GM21528 (cell line): ENCODE measurements at regions not wholly inside any gene's neighbourhood (a gene's known extent, or its start where the extent isn't known, plus 50 kb on each side); places are given as distances from the start of the nearest gene placed in this dataset.
"Not testable (repeated sequence)": the region's sequence is repeated elsewhere in the genome, so short reads cannot be mapped to it uniquely, and the experiment has no call there.

Experiments
- ATAC-seq: cut with Tn5 transposase; IDR thresholded peaks from one replicate; pipeline ENCODE4 v1.9.1; 2021; ENCODE audit warnings: mild to moderate bottlenecking, moderate library complexity; ENCODE audit not compliant: unreplicated experiment, low FRiP score

DNA sequence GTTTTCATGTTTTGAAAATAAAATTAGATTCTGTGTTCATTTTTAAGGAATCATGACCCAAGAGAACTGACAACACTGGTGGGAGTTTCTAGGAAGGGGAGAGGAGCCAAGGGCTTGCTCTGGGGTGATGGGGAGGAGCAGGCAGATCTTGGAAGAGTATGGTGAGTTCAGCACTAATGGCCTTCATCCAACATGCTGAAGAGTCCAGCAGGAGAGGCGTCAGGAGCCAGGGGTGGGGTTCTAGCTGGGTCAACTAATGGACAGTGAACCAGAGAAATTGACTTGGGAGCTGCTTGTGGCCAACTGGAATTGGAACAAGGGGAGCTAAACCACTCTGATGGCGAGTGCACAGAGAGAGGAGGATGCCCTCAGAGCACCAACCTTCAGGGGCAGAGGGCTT lies 107.1 kb downstream of the MRPL14 start:
- no peak for ATAC-seq

GRCh38 chr6:44017307-44017706 lies 109.9 kb downstream of the MRPL14 start:
- ATAC-seq, result not testable (repeated sequence)

DNA sequence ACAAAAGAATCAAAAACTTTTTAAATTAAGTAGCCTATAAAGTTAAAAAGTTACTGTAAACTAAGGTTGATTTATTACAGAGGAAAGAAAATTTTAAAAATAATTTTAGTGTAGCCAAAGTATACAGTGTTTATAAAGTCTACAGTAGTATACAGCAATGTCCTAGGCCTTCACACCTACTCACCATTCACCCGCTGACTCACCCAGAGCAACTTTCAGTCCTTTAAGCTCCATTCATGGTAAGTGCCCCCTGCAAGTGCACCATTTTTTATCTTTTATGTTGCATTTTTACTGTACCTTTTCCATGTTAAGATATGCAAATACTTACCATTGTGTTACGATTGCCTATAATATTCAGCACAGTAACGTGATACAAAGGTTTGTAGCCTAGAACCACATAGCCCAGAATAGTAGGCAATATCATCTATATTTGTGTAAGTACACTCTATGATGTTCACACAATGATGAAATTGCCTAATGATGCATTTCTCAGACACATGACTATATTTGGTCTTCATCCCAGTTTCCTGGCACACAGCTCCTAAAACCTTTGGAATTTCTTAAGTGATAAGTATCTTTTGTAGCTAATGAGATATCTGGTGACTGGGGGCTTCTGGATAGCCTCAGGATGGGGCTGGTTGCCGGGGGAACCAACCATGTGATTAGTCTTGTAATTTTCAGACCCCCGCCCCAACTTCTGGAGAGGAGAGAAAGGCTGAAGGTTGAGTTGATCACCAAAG lies 111.0 kb downstream of the MRPL14 start:
- ATAC-seq, result no peak

DNA sequence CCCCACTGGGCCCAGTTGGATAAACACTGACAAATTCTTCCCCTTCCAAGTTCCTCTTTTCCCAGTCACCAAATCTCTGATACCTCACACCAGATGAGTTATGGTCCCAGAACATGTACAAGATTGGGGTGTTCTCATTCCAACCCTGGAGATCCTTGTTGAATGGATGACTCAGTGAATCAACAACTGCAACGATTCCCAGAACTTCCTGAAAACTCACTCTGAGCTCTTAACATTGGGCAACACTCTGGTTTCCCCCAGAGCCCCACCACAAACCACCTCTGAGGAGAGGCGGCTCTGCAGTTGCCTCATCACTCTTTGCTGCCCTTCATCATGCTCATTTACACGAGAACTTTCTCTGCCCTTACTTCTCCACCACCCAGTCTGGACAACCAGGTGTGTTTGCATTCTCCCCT lies 115.2 kb downstream of the MRPL14 start:
- ATAC-seq, result no peak

DNA sequence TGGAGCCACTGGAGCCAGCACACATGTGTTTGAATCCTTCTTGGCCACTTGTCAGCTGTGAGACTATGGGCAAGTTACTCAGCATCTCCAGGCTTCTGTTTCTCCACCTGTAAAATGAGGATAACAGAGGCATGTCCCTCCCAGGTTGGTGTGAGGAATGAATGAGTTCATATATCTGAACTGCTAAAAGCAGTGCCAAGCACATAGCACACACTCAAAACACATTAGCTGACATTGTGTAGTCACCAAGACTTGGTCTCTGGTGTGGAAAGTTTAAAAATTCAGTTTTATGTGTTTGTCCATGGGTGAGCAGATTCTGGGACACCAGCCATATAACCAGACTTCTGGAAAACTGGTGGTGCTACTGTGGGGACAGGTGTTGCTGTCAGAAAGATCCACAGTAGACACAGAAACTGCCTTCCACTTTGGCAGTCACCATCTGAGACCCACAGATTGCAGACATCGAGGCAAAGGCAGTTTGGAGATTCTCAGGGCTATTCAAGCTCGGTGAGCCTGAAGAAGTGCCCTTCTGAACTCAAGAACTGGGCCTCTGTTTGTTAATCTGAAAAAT lies 115.8 kb downstream of the MRPL14 start:
- ATAC-seq, result no peak

GRCh38 chr6:44010411-44011349 lies 116.6 kb downstream of the MRPL14 start:
- ATAC-seq, result no peak

DNA sequence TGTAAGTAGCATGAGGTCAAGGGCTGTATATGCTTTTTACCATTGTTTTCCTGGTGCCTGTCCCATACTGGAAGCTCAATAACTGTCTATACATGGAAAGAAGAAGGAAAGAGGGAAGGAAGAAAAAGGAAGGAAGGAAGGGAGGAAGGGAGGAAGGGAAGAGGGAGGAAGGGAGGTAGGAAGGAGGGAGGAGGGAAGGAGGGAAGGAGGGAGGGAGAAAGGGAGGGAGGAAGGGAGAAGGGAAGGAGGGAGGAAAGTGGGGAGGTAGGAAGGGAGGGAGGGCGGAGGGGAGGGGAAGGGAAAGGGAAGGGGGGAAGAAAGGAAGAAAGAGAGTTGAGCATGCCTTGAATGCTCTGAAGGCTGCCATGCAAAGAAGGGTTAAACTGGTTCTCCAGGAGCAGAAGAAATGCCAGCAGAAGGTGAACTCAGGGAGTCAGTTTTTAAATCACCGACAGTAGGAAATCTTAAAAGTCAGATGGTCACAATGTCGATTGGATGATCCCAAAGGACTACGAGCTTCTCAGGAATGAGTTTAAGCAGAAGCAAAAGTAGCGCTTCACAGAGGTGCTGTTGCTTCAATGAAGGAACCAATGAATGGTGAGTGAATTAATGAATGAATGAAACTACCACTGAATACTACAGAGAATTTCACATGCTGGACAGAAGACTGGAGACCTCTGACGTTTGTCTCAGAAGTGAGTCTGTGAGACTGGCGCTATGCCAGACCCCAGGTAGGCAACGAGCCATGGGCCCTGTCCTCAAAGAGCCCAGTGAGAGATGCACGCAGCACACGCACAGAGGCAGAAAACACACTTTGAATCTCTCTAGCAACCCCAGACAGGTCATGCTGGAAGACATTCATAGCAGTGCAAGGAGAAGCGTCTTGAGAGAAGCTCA lies 117.6 kb downstream of the MRPL14 start:
- no peak for ATAC-seq

DNA sequence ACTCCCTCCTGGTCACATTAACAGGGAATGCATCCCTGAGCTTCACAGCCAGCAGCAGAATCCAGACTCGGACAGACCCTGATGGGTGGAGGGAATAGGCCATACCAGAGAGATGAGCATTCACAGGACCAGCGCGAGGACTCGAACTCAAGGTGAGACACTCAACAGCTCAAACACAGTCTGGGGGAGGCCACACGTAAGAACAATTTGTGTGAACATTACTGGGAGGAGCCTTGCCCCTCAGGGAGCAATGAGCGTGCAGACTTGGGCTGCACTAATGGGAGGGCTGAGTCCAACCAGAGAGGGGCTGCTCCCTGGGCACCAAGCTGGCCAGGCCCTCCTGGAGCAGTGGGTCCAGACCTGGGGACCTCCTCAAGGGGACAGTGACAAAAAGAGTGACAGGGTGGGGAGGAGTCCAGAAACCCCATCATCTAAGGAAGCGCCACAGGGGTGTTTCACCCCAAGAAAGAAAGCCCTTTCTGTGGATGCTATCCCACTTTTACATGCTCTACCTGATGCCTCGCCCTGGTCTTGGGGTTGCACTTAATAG lies 118.4 kb downstream of the MRPL14 start:
- ATAC-seq, result no peak

DNA sequence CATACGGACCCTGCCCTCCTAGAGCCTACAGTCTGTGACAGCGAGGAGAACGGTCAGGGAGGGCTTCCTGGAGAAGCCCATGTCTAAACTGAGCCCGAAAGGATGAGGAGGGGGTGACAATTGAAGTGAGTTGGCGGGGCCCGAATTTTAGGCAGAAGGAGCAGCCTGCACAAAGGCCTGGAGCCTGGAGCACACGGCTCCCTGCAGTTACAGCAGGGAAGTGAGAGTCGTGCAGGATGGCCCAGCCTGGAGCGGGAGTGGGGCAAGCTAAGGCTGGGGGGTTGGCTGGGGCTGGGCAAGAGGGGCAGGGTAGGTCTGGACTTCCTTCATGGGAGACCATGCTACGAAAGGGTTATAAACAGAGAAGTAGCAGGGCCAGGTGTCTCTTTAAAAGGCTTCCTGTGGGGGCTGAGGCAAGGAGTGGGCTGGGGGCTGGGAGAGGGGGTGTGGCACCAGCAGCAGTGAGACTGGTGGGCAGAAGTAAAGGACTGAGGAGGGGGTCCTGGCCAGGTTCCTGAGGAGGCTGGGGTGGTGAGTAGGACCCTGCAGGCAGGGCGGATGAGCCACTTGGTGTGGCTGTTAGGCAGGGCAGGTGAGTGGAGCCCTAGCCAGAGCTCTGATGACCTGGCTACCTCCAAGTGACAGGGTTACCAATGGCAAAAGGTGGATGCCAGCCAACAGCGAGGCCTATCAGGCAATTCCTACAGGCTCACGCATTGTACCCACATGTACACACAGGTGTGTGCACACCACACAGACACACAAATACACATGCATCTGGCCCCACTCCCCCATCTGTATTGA lies 119.2 kb downstream of the MRPL14 start:
- no peak for ATAC-seq

DNA sequence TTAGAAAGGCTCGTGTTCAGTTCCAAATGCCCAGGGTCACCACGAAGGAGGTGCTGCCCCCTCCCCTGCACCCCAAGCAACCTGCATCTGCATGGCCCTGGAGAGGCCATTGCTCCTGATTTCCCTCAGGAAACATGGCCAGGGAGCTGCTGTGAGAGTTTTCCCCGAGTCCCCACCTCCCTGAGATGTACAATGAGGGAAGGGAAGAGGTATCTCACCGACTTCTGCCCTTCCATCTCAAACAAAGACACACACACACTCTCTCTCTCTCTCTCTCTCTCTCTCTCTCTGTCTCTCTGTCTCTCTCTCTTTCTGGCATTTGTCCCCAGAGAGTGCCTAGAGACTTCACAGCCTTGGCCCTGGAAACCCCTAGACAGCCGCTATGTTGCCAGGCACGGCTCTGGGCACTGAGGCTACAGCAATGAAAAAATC lies 120.4 kb downstream of the MRPL14 start:
- ATAC-seq, result no peak

GRCh38 chr6:44006123-44006871 lies 121.0 kb downstream of the MRPL14 start:
- no peak for ATAC-seq

DNA sequence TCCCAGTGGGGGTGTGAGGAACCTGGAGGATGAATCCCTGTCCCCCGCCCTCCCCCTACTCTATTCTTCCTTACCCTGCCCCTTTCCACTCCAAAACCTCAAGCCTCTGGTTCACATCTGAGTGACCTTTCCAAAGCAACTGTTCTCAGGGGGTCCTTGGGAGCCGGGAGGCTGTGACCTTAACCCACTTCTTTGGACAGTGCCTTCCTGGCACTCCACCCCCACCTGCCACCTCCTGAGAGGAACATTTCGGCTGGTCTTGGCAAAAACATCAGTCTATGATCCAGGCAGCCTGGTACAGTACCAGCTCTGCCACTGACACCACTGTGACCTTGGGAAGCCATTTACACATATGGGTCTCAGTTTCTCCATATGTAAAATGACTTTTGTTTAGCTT lies 121.7 kb downstream of the MRPL14 start:
- no peak for ATAC-seq

- no peak for ATAC-seq
Measured at GRCh38 chr6:44004625-44005506, 122.4 kb downstream of the MRPL14 start.

DNA sequence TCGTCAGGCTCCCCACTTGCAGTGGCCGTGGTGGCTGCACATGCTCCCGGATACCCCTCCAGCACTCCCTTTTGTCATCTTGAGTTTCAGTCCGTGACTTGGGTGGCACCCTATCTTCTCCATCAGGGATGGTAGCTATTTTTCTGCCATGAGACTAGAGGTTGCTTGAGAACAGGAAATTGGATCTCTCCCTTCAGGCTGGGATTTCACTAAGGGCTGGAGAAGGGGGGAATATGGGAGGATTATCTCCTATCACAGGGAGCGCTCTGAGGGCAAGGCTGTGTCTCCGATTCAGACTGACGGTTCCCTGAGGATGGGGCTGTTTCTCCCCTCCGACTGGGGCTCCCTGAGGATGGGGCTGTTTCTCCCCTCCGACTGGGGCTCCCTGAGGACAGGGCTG lies 123.1 kb downstream of the MRPL14 start:
- ATAC-seq, result no peak

GRCh38 chr6:44003345-44004061 lies 123.7 kb downstream of the MRPL14 start:
- no peak for ATAC-seq

DNA sequence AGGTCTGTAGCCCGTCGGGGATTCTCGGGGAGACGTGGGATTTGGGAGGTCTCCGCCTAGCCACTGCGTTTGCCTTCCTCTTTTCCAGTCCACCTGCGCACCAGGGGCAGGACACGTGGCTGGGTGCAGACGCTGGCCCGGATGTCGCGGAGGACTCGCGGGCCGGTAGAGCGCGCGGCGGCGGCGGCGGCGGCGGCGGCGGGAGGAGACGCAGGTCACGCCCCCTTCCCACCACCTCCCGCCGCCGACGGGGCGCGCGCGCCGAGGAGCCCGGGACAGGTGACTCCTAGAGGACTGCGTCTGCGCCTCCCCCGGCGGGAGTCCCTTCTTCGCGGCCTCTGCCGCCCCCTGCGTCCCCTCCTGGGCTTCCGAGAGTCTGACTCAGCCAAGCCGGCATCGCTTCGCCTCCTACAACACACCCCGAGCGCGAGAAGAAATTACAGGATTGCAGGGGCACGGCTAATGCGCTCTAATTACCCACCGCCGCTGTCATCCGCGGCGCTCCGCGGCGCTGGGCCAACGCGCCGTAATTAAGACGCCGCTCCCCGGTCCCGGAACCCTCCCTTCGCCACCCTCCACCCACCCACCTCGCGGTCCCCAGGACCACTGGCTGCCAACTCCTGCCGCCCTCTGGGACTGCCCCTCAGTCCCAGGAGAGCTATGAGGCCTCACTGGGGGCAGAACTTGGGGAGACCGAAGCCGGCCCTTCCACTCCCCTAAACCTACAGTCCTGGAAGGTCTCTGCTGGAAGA lies 124.5 kb downstream of the MRPL14 start:
- ATAC-seq, result no peak
